Peyer's patch (tissue), 4 donors: ENCODE measurements at regions not wholly inside any gene's neighbourhood (a gene's known extent, or its start where the extent isn't known, plus 50 kb on each side); places are given as distances from the start of the nearest gene placed in this dataset.

Experiments
- DNase-seq, 3 donors: peaks; one replicate each; pipeline ENCODE4 v3.0.0-alpha.2; 2017 to 2019
- H3K27ac ChIP-seq, 4 donors: fragments of 200-600 bp; sonication (generic); one replicate each; pipeline ENCODE4 v1.5.1; 2016 to 2019
- H3K27me3 ChIP-seq, 2 donors: fragments of 200-600 bp; sonication (generic); one replicate each; pipeline ENCODE4 v1.5.1; 2019
- H3K36me3 ChIP-seq, 3 donors: fragments of 200-600 bp; sonication (generic); one replicate each; pipeline ENCODE4 v1.5.1; 2016 to 2019
- H3K4me1 ChIP-seq, 4 donors: fragments of 200-600 bp; sonication (generic); one replicate each; pipeline ENCODE4 v1.5.1; 2016 to 2019
- H3K4me3 ChIP-seq, 4 donors: fragments of 200-600 bp; sonication (generic); 1 replicate in 3 of 4; 2 replicates in 1 of 4; pipeline ENCODE4 v1.5.1; 2016 to 2019; ENCODE audit warnings: mild to moderate bottlenecking in 1 of 4
- H3K9me3 ChIP-seq, 4 donors: fragments of 200-600 bp; sonication (generic); one replicate each; pipeline ENCODE4 v1.5.1; 2016 to 2019; ENCODE audit warnings: mild to moderate bottlenecking in 1 of 4
- POLR2A ChIP-seq, 2 donors: fragments of 450-650 bp; IDR thresholded peaks; one replicate each; pipeline ENCODE4 v1.5.1; 2017; ENCODE audit warnings: antibody characterized with exemption in 2 of 2, mild to moderate bottlenecking in 2 of 2, moderate library complexity in 2 of 2
- TF ChIP-seq, protein P1 (sequence below), 6 experiments: fragments of 450-650 bp in 4 of 6; fragments of 200-600 bp in 2 of 6; sonication (generic) in 1 of 6; IDR thresholded peaks; one replicate each; pipeline ENCODE4 v1.5.1; 2017 to 2019; ENCODE audit warnings: antibody characterized with exemption in 6 of 6, mild to moderate bottlenecking in 3 of 6, moderate library complexity in 1 of 6

DNA sequence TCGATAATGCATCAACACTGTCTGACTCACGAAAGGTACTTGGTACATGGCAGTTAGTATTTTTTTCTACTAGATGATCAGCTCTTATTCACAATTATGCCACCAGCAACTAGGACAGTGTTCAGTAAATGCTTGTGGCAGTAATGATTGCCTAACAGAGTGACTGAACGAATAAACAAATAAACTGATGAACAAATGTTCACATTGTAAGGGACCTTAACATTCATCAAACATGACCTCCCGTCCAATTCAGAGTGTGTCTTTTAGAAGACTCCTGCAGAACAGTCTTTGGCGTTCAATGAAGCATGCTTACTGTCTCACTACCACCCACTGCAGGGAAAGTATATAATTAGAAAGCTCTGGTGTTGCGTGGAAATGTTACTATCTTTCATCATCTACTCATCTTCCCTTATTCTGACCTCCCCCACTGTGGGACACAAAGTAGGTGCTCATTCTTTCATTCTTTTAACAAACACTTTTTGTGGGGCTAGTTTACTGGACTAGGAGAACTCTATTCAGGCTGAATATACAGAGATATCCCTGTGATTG lies 319.3 kb downstream of the RAB28 start:
- H3K27ac ChIP-seq = no peak overlapping the region
- no peaks in the 10 kb centered on the region for H3K36me3 ChIP-seq
- no peaks in the 10 kb centered on the region for H3K27me3 ChIP-seq
- H3K4me1 ChIP-seq = no peaks in the 10 kb centered on the region
- H3K4me3 ChIP-seq = no peak overlapping the region
- no peaks in the 10 kb centered on the region for H3K9me3 ChIP-seq
- DNase-seq = no peak
- TF ChIP-seq POLR2A (IDR thresholded peaks at IDR 0.05) = no peak
- TF ChIP-seq, protein P1, sequence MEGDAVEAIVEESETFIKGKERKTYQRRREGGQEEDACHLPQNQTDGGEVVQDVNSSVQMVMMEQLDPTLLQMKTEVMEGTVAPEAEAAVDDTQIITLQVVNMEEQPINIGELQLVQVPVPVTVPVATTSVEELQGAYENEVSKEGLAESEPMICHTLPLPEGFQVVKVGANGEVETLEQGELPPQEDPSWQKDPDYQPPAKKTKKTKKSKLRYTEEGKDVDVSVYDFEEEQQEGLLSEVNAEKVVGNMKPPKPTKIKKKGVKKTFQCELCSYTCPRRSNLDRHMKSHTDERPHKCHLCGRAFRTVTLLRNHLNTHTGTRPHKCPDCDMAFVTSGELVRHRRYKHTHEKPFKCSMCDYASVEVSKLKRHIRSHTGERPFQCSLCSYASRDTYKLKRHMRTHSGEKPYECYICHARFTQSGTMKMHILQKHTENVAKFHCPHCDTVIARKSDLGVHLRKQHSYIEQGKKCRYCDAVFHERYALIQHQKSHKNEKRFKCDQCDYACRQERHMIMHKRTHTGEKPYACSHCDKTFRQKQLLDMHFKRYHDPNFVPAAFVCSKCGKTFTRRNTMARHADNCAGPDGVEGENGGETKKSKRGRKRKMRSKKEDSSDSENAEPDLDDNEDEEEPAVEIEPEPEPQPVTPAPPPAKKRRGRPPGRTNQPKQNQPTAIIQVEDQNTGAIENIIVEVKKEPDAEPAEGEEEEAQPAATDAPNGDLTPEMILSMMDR (IDR thresholded peaks at IDR 0.05) = no peak

DNA sequence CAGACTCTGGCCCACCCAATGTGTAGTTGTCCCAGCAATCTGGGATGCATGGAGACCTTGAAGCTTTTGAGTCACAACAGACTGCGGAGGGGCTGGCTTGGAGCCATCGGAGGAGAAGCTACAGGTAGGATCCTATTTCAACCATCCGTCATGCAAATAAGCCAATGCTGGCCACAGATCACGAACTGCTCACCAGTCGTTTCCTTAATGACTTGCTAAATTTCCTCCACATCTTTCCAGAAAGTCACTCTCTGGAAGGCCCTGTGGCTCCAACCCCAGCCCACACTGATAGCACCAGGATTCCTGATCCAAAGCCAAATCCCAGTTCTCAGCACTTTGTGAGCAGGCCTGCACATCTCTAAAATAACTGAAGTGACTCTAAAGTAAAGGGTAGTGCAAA lies 321.3 kb downstream of the RAB28 start:
- Histone ChIP-seq H3K27me3 (no peaks in the 10 kb centered on the region), H3K36me3 (no peaks in the 10 kb centered on the region), H3K9me3 (peaks cover 0 to 4% (median 0%) of the 10 kb centered on the region in 4 donors), H3K27ac (no peak overlapping the region), H3K4me1 (no peaks in the 10 kb centered on the region), H3K4me3 (no peak overlapping the region)
- no peak for DNase-seq
- TF ChIP-seq, protein P1 (IDR thresholded peaks at IDR 0.05) = no peak
- TF ChIP-seq POLR2A (IDR thresholded peaks at IDR 0.05) = no peak

DNA sequence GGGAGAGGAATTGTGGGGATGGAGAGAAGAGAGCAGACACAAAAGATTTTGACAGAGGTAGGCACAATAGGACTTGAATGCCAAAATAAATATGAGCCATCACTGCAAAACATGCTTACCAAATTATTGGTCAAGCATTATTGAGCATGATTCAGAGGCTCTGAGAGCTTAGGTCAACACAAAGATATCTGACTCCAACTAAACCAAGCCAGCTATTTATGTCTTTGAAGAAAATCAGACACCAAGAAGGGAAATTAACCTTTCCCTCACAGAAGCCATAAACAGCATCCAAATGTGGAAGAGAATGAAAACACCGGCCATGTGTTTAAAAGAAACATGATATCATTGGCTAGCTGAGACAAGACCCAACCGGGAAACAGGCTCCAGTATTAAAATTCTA lies 323.2 kb downstream of the RAB28 start:
- no peak overlapping the region for H3K4me3 ChIP-seq
- DNase-seq = no peak
- no peaks in the 10 kb centered on the region for H3K4me1 ChIP-seq
- H3K36me3 ChIP-seq = no peaks in the 10 kb centered on the region
- peaks cover 0 to 4% (median 0%) of the 10 kb centered on the region in 4 donors for H3K9me3 ChIP-seq
- no peaks in the 10 kb centered on the region for H3K27me3 ChIP-seq
- no peak for TF ChIP-seq POLR2A (IDR thresholded peaks at IDR 0.05)
- TF ChIP-seq, protein P1 (IDR thresholded peaks at IDR 0.05) = no peak
- no peak overlapping the region for H3K27ac ChIP-seq

DNA sequence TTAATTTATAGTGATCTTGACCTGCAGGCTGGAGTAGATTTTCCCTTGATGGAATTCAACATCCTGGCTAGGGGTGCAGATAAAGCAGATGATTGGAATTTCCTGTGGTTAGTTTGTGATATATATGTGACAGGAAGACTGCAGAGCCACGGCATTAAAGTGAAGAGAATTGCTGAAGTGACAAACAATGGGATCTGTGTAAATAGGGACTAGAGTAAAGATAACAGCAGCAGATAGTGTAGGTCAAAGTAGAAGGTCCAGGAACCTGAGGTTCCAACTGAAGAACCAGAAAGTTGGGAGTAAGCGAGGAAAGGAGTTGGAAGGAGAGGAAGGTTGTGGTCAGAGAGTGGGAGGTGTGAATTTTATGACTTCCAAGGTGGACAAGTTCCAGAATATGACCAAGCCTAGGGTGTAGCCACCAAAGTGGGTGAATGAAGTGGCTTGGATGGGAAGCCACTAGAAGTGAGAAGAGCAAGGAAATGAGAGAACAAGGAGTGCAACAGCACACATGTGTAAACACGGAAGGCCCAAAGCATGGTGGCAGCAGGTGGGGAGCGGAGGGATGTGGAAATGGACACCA lies 325.0 kb downstream of the RAB28 start:
- DNase-seq = no peak

DNA sequence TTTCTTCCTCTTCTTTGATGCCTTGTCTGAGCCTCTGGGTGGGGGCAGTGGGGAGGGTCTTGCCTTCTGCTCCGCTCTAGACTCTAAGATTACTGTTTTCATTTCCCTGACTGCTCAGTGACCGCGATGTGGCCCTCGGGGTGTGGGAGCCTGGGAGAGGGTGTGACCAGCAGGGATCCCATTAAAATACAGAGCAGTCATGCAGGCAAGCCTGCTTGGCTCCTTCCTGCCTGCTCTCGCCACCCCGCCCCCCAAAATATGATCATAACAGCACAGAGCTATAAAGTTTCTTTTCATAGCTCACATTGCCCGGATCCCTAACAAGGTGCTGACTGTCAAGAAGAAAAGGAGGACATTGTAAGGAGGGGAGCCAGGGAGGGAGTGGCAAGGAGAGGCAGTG lies 332.9 kb downstream of the RAB28 start:
- no peak overlapping the region for H3K4me3 ChIP-seq
- no peak overlapping the region for H3K27ac ChIP-seq

More for the DNA sequence above, 325.0 kb downstream of the RAB28 start:
- H3K27me3 ChIP-seq = no peaks in the 10 kb centered on the region
- H3K36me3 ChIP-seq = no peaks in the 10 kb centered on the region
- no peak overlapping the region for H3K27ac ChIP-seq
- no peak overlapping the region for H3K4me3 ChIP-seq
- H3K9me3 ChIP-seq = peaks cover 0 to 4% (median 0%) of the 10 kb centered on the region in 4 donors
- H3K4me1 ChIP-seq = no peaks in the 10 kb centered on the region
- no peak for TF ChIP-seq POLR2A (IDR thresholded peaks at IDR 0.05)
- TF ChIP-seq, protein P1 (IDR thresholded peaks at IDR 0.05) = no peak

More for the DNA sequence above, 332.9 kb downstream of the RAB28 start:
- Histone ChIP-seq H3K36me3 (no peaks in the 10 kb centered on the region), H3K9me3 (no peaks in the 10 kb centered on the region), H3K27me3 (no peaks in the 10 kb centered on the region), H3K4me1 (no peaks in the 10 kb centered on the region)
- TF ChIP-seq POLR2A (IDR thresholded peaks at IDR 0.05) = no peak
- TF ChIP-seq, protein P1 (IDR thresholded peaks at IDR 0.05) = no peak
- no peak for DNase-seq
